Omental fat pad (tissue), 3 donors: ENCODE measurements at regions not wholly inside any gene's neighbourhood (a gene's known extent, or its start where the extent isn't known, plus 50 kb on each side); places are given as distances from the start of the nearest gene placed in this dataset.
"Not testable (repeated sequence)": the region's sequence is repeated elsewhere in the genome, so short reads cannot be mapped to it uniquely, and the experiment has no call there.

ENCODE experiments used
- ATAC-seq: fragments of 150-250 bp; one replicate; pipeline ENCODE4 v1.9.1; 2016; ENCODE audit warnings: mild to moderate bottlenecking, moderate library complexity; ENCODE audit not compliant: low FRiP score
- DNase-seq: peaks from one replicate; pipeline ENCODE4 v3.0.0-alpha.2; 2019; ENCODE audit warnings: low spot score
- CTCF ChIP-seq, 3 donors: fragments of 450-650 bp; IDR thresholded peaks; one replicate each; pipeline ENCODE4 v1.5.1; 2016 to 2017; ENCODE audit warnings: antibody characterized with exemption in 3 of 3, mild to moderate bottlenecking in 3 of 3, moderate library complexity in 2 of 3

GRCh38 chr14:86772075-86772474, 1220.9 kb downstream of the GALC start:
- ATAC-seq (no peak), DNase-seq (no peak)
- no peak for TF ChIP-seq CTCF (IDR thresholded peaks at IDR 0.05)

GRCh38 chr14:86770186-86770585, 1222.8 kb downstream of the GALC start:
- no peak for DNase-seq
- no peak for ATAC-seq
- no peak for TF ChIP-seq CTCF (IDR thresholded peaks at IDR 0.05)

GRCh38 chr14:86766469-86766868, 1226.5 kb downstream of the GALC start:
- no peak for TF ChIP-seq CTCF (IDR thresholded peaks at IDR 0.05)
- no peak for ATAC-seq
- no peak for DNase-seq

GRCh38 chr14:86761611-86762010, 1231.4 kb downstream of the GALC start:
- ATAC-seq (no peak), DNase-seq (no peak)
- no peak for TF ChIP-seq CTCF (IDR thresholded peaks at IDR 0.05)

- ATAC-seq (no peak), DNase-seq (no peak)
- no peak for TF ChIP-seq CTCF (IDR thresholded peaks at IDR 0.05)
Measured at GRCh38 chr14:86756521-86757190, 1226.7 kb downstream of the FLRT2 start.

GRCh38 chr14:86750488-86750887, 1220.5 kb downstream of the FLRT2 start:
- ATAC-seq, DNase-seq: not testable (repeated sequence)

- no peak for ATAC-seq
- TF ChIP-seq CTCF (IDR thresholded peaks at IDR 0.05) = no peak
- no peak for DNase-seq
Measured at GRCh38 chr14:86739761-86740160, 1209.8 kb downstream of the FLRT2 start.

GRCh38 chr14:86731427-86731826, 1201.5 kb downstream of the FLRT2 start:
- ATAC-seq, DNase-seq: not testable (repeated sequence)
